ENCODE measurements at regions not wholly inside any gene's neighbourhood (a gene's known extent, or its start where the extent isn't known, plus 50 kb on each side); places are given as distances from the start of the nearest gene placed in this dataset.

DNA sequence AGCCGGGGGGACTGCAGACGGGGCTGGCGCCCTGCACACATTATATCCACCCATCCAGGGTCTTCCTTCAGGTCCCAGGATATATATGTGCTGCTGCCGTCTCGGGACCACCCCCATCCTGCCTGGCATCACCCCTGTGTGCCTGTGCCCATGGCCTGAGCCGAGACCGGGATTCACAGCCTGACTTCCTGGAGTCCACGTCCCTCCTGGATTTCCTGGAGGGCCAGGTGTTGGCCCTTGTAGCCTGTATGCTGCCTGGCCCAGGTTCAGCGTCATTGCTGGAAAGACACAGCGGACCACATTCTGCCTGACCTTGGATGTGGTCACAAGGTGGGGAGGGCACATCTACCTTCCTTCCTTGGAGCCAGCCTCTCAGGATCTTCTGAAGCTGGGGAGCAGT is 551.1 kb downstream of the BRD1 start:
- TF ChIP-seq, protein P1, sequence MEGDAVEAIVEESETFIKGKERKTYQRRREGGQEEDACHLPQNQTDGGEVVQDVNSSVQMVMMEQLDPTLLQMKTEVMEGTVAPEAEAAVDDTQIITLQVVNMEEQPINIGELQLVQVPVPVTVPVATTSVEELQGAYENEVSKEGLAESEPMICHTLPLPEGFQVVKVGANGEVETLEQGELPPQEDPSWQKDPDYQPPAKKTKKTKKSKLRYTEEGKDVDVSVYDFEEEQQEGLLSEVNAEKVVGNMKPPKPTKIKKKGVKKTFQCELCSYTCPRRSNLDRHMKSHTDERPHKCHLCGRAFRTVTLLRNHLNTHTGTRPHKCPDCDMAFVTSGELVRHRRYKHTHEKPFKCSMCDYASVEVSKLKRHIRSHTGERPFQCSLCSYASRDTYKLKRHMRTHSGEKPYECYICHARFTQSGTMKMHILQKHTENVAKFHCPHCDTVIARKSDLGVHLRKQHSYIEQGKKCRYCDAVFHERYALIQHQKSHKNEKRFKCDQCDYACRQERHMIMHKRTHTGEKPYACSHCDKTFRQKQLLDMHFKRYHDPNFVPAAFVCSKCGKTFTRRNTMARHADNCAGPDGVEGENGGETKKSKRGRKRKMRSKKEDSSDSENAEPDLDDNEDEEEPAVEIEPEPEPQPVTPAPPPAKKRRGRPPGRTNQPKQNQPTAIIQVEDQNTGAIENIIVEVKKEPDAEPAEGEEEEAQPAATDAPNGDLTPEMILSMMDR (IDR thresholded peaks at IDR 0.05), result no peak
- no peak for TF ChIP-seq POLR2A (IDR thresholded peaks at IDR 0.05)

All from tibial nerve (tissue), 3 donors.